Loucy (cell line): ENCODE measurements at regions not wholly inside any gene's neighbourhood (a gene's known extent, or its start where the extent isn't known, plus 50 kb on each side); places are given as distances from the start of the nearest gene placed in this dataset.

Experiments
- H2AFZ ChIP-seq: fragments of 200-600 bp; sonication (generic); 2 replicates; pipeline ENCODE4 v1.6.0; 2016; ENCODE audit warnings: antibody characterized with exemption, mild to moderate bottlenecking, low read length, moderate library complexity
- H3F3A ChIP-seq: fragments of 200-600 bp; 2 replicates; pipeline ENCODE4 v1.6.0; 2016; ENCODE audit warnings: antibody characterized with exemption, low read depth, mild to moderate bottlenecking
- H3K27me3 ChIP-seq: fragments of 200-600 bp; sonication (generic); 2 replicates; pipeline ENCODE4 v1.6.1; 2014; ENCODE audit warnings: low read length, mild to moderate bottlenecking; ENCODE audit not compliant: insufficient read depth, poor library complexity, severe bottlenecking
- H3K36me3 ChIP-seq: fragments of 200-600 bp; sonication (generic); 2 replicates; pipeline ENCODE4 v1.6.1; 2016; ENCODE audit warnings: low read length; ENCODE audit not compliant: insufficient read depth
- H3K4me1 ChIP-seq: fragments of 200-600 bp; sonication (generic); 2 replicates; pipeline ENCODE4 v1.5.1; 2014; ENCODE audit warnings: low read length, mild to moderate bottlenecking; ENCODE audit not compliant: insufficient read depth, poor library complexity, severe bottlenecking
- H3K4me2 ChIP-seq: fragments of 200-600 bp; sonication (generic); 2 replicates; pipeline ENCODE4 v1.6.0; 2014; ENCODE audit warnings: antibody characterized with exemption, low read length, low read depth, mild to moderate bottlenecking; ENCODE audit not compliant: poor library complexity, severe bottlenecking
- H3K4me3 ChIP-seq: fragments of 200-600 bp; sonication (generic); 2 replicates; pipeline ENCODE4 v1.5.1; 2014; ENCODE audit warnings: low read length, mild to moderate bottlenecking, mixed read lengths; ENCODE audit not compliant: poor library complexity, severe bottlenecking
- H3K79me2 ChIP-seq: fragments of 200-600 bp; sonication (generic); 2 replicates; pipeline ENCODE4 v1.6.1; 2014; ENCODE audit warnings: low read length; ENCODE audit not compliant: insufficient read depth
- H3K9ac ChIP-seq: fragments of 200-600 bp; sonication (generic); 2 replicates; pipeline ENCODE4 v1.6.0; 2014; ENCODE audit warnings: mild to moderate bottlenecking, low read depth, low read length, moderate library complexity; ENCODE audit not compliant: poor library complexity, severe bottlenecking
- H3K9me2 ChIP-seq: fragments of 200-600 bp; sonication (generic); replicated peaks from 2 replicates; pipeline ENCODE4 v1.6.1; 2016; ENCODE audit warnings: low read depth, low read length, mixed read lengths
- H3K9me3 ChIP-seq: fragments of 200-600 bp; sonication (generic); 2 replicates; pipeline ENCODE4 v1.6.1; 2014; ENCODE audit warnings: mild to moderate bottlenecking, antibody characterized with exemption, low read length, low read depth; ENCODE audit not compliant: insufficient read depth
- H4K20me1 ChIP-seq: fragments of 200-600 bp; sonication (generic); 2 replicates; pipeline ENCODE4 v1.6.0; 2014; ENCODE audit warnings: antibody characterized with exemption, low read length, mild to moderate bottlenecking; ENCODE audit not compliant: insufficient read depth, poor library complexity, severe bottlenecking
- EZH2phosphoT487 ChIP-seq: fragments of 200-600 bp; IDR thresholded peaks from 2 replicates; pipeline ENCODE4 v1.6.1; 2018; ENCODE audit warnings: antibody characterized with exemption, mild to moderate bottlenecking, moderate library complexity, borderline replicate concordance
- TF ChIP-seq, protein P1 (sequence below): fragments of 200-600 bp; sonication (generic); conservative IDR thresholded peaks from 2 replicates; pipeline ENCODE4 v1.5.1; 2014; ENCODE audit warnings: mild to moderate bottlenecking, antibody characterized with exemption, low read length

DNA sequence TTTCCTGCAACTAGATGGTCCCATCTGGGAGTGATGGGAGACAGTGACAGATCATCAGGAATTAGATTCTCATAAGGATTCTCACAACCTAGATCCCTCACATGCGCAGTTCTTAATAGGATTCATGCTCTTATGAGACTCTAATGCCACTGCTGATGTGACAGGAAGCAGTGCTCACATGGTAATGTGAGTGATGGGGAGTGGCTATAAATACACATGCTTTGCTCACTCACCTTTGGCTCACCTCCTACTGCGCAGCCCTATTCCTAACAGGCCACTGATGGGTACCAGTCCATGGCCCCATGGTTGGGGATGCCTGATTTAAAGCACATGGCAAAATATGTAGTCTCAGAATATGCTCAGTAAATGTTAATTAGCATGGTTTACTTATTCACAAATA, 80.6 kb upstream of the MBOAT1 start:
- no peak overlapping the region for H3K9ac ChIP-seq
- H3K36me3 ChIP-seq = no peaks in the 10 kb centered on the region
- H3F3A ChIP-seq = no peaks in the 10 kb centered on the region
- H3K9me2 ChIP-seq = no peaks in the 10 kb centered on the region
- no peak overlapping the region for H2AFZ ChIP-seq
- TF ChIP-seq, protein P1, sequence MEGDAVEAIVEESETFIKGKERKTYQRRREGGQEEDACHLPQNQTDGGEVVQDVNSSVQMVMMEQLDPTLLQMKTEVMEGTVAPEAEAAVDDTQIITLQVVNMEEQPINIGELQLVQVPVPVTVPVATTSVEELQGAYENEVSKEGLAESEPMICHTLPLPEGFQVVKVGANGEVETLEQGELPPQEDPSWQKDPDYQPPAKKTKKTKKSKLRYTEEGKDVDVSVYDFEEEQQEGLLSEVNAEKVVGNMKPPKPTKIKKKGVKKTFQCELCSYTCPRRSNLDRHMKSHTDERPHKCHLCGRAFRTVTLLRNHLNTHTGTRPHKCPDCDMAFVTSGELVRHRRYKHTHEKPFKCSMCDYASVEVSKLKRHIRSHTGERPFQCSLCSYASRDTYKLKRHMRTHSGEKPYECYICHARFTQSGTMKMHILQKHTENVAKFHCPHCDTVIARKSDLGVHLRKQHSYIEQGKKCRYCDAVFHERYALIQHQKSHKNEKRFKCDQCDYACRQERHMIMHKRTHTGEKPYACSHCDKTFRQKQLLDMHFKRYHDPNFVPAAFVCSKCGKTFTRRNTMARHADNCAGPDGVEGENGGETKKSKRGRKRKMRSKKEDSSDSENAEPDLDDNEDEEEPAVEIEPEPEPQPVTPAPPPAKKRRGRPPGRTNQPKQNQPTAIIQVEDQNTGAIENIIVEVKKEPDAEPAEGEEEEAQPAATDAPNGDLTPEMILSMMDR = no peak
- TF ChIP-seq EZH2phosphoT487 = no peak
- H3K79me2 ChIP-seq = no peaks in the 10 kb centered on the region
- H3K27me3 ChIP-seq = no peaks in the 10 kb centered on the region
- H4K20me1 ChIP-seq = no peaks in the 10 kb centered on the region
- peaks cover 12% of the 10 kb centered on the region for H3K4me1 ChIP-seq
- no peaks in the 10 kb centered on the region for H3K9me3 ChIP-seq
- no peak overlapping the region for H3K4me2 ChIP-seq
- no peak overlapping the region for H3K4me3 ChIP-seq

DNA sequence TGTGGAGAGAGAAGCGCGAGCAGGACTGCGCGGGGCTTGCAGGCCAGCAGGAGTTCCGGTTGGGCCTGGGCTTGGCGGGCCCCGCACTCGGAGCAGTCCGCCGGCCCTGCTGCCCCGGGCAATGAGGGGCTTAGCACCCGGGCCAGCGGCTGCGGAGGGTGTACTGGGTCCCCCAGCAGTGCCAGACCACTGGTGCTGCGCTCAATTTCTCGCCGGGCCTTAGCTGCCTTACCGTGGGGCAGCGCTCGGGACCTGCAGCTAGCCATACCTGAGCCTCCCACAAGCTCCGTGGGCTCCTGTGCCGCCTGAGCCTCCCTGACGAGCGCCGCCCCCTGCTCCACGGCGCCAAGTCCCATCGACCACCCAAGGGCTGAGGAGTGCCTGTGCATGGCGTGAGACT, 89.0 kb upstream of the MBOAT1 start:
- H3K79me2 ChIP-seq = no peaks in the 10 kb centered on the region
- H3K9me2 ChIP-seq = no peaks in the 10 kb centered on the region
- no peaks in the 10 kb centered on the region for H3K27me3 ChIP-seq
- peaks cover 3% of the 10 kb centered on the region for H3K4me1 ChIP-seq
- H3K36me3 ChIP-seq = no peaks in the 10 kb centered on the region
- H3F3A ChIP-seq = no peaks in the 10 kb centered on the region
- no peak overlapping the region for H3K4me3 ChIP-seq
- H3K4me2 ChIP-seq = no peak overlapping the region
- no peaks in the 10 kb centered on the region for H3K9me3 ChIP-seq
- H3K9ac ChIP-seq = no peak overlapping the region
- H4K20me1 ChIP-seq = no peaks in the 10 kb centered on the region
- no peak overlapping the region for H2AFZ ChIP-seq
- TF ChIP-seq EZH2phosphoT487 = no peak
- TF ChIP-seq, protein P1 = no peak

DNA sequence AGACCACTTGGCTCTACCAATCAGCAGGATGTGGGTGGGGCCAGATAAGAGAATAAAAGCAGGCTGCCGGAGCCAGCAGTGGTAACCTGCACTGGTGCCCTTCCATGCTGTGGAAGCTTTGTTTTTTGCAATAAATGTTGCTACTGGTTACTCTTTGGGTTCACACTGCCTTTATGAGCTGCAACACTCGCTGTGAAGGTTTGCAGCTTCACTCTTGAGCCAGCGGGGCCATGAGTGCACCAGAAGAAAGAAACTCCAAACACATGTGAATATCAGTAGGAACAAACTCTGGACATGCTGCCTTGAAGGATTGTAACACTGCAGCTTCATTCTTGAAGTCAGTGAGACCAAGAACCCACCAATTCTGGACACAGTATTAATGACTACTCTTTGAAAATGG, 89.9 kb upstream of the MBOAT1 start:
- Histone ChIP-seq H3K4me2 (no peak overlapping the region), H3K9me2 (no peaks in the 10 kb centered on the region), H2AFZ (peak overlapping the region; percentile 12; the same call in 1 of the 2 replicates), H3K9me3 (no peaks in the 10 kb centered on the region), H3K4me1 (peaks cover 3% of the 10 kb centered on the region), H3K36me3 (no peaks in the 10 kb centered on the region), H3K79me2 (no peaks in the 10 kb centered on the region), H3F3A (no peaks in the 10 kb centered on the region), H3K9ac (no peak overlapping the region), H3K27me3 (no peaks in the 10 kb centered on the region), H4K20me1 (no peaks in the 10 kb centered on the region), H3K4me3 (no peak overlapping the region)
- TF ChIP-seq EZH2phosphoT487 = no peak
- TF ChIP-seq, protein P1 = no peak
